PC-9 (cell line): ENCODE measurements at regions not wholly inside any gene's neighbourhood (a gene's known extent, or its start where the extent isn't known, plus 50 kb on each side); places are given as distances from the start of the nearest gene placed in this dataset.

Experiments used
- BruUV-seq: library from RNA; stranded (reverse); fragments of 400-500 nt; replicated peaks from 2 replicates; lab custom pipeline; 2021; lab: Mats Ljungman, UMichigan
- CTCF ChIA-PET: fragments of 300-600 bp; sonication (Branson Sonifier 250); formaldehyde crosslinking; loops from one replicate; lab custom pipeline; 2022; ENCODE audit warnings: antibody characterized with exemption; lab: Charles Lee
- POLR2A ChIA-PET: fragments of 300-600 bp; sonication (Branson Sonifier 250); formaldehyde crosslinking; loops from one replicate; lab custom pipeline; 2022; ENCODE audit warnings: antibody characterized with exemption; ENCODE audit not compliant: unreplicated experiment; lab: Charles Lee
- DNase-seq, 2 experiments: peaks; one replicate each; pipeline versions ENCODE4 v3.0.0 to v3.0.0-alpha.2; 2015 to 2022; ENCODE audit warnings: mixed read lengths in 1 of 2
- H2AFZ ChIP-seq: fragments of 200-600 bp; sonication (generic); 2 replicates; pipeline ENCODE4 v1.8.1; 2017; ENCODE audit warnings: antibody characterized with exemption
- H3F3A ChIP-seq: fragments of 200-600 bp; sonication (generic); 2 replicates; pipeline ENCODE4 v1.8.1; 2017; ENCODE audit warnings: antibody characterized with exemption, mild to moderate bottlenecking, low read depth; ENCODE audit not compliant: insufficient read depth
- H3K27ac ChIP-seq: fragments of 200-600 bp; sonication (generic); 2 replicates; pipeline ENCODE4 v1.6.1; 2016; ENCODE audit warnings: mixed run types
- H3K27me3 ChIP-seq: fragments of 200-600 bp; sonication (generic); 2 replicates; pipeline ENCODE4 v1.6.1; 2016; ENCODE audit warnings: low read depth, mixed run types; ENCODE audit not compliant: insufficient read depth
- H3K36me3 ChIP-seq: fragments of 200-600 bp; sonication (generic); 2 replicates; pipeline ENCODE4 v1.6.1; 2016; ENCODE audit warnings: low read depth, mixed run types
- H3K4me1 ChIP-seq: fragments of 200-600 bp; sonication (generic); replicated peaks from 2 replicates; pipeline ENCODE4 v1.6.1; 2016; ENCODE audit warnings: mixed run types; ENCODE audit not compliant: insufficient read depth
- H3K4me2 ChIP-seq: fragments of 200-600 bp; sonication (generic); 2 replicates; pipeline ENCODE4 v1.6.1; 2017; ENCODE audit warnings: mixed run types
- H3K4me3 ChIP-seq: fragments of 200-600 bp; sonication (generic); 2 replicates; pipeline ENCODE4 v1.6.1; 2016; ENCODE audit warnings: mixed run types
- H3K79me2 ChIP-seq: fragments of 200-600 bp; sonication (generic); 2 replicates; pipeline ENCODE4 v1.6.1; 2017; ENCODE audit warnings: low read depth, mixed run types
- H3K9me2 ChIP-seq: fragments of 200-600 bp; sonication (generic); 2 replicates; pipeline ENCODE4 v1.8.1; 2017; ENCODE audit warnings: mild to moderate bottlenecking; ENCODE audit not compliant: insufficient read depth
- H3K9me3 ChIP-seq: fragments of 200-600 bp; sonication (generic); 2 replicates; pipeline ENCODE4 v1.8.1; 2016; ENCODE audit warnings: low read depth; ENCODE audit not compliant: insufficient read depth
- H4K20me1 ChIP-seq: fragments of 200-600 bp; sonication (generic); 2 replicates; pipeline ENCODE4 v1.8.1; 2017; ENCODE audit not compliant: insufficient read depth
- CTCF ChIP-seq: fragments of 200-600 bp; sonication (generic); conservative IDR thresholded peaks from 2 replicates; pipeline ENCODE4 v1.6.1; 2017; ENCODE audit warnings: mixed run types, antibody characterized with exemption, mild to moderate bottlenecking, moderate library complexity
- EZH2 ChIP-seq: fragments of 200-600 bp; sonication (generic); IDR thresholded peaks from 2 replicates; pipeline ENCODE4 v1.8.0; 2017; ENCODE audit warnings: antibody characterized with exemption, low read depth
- intact Hi-C: fragments of 100-400 bp; cut with micrococcal nuclease; formaldehyde crosslinking; loops from one replicate; pipeline ENCODE4 v1.10.0; 2022; ENCODE audit not compliant: unreplicated experiment

- no peak overlapping the region for H2AFZ ChIP-seq
- no peaks in the 10 kb centered on the region for H3F3A ChIP-seq
- no peaks in the 10 kb centered on the region for H3K79me2 ChIP-seq
- DNase-seq, result no peak
- H3K4me3 ChIP-seq, result no peak overlapping the region
- H3K4me1 ChIP-seq, result no peaks in the 10 kb centered on the region
- TF ChIP-seq CTCF (no peak), EZH2 (no peak)
- intact Hi-C loops, result no loop called here
- no peak overlapping the region for H3K4me2 ChIP-seq
- H3K9me2 ChIP-seq, result no peaks in the 10 kb centered on the region
- H3K27ac ChIP-seq, result no peak overlapping the region
- H3K36me3 ChIP-seq, result no peaks in the 10 kb centered on the region
- ChIA-PET CTCF (no interaction called here), POLR2A (no interaction called here)
- H3K9me3 ChIP-seq, result no peaks in the 10 kb centered on the region
- no TSS peak for BruUV-seq
- no peaks in the 10 kb centered on the region for H3K27me3 ChIP-seq
- no peaks in the 10 kb centered on the region for H4K20me1 ChIP-seq
These were observed 1104.1 kb downstream of the CDH11 start for GRCh38 chr16:64017796-64018195.

GRCh38 chr16:64013856-64014255, 1108.0 kb downstream of the CDH11 start:
- no peak overlapping the region for H3K4me2 ChIP-seq
- H3K79me2 ChIP-seq, result no peaks in the 10 kb centered on the region
- H3K9me2 ChIP-seq, result no peaks in the 10 kb centered on the region
- no peaks in the 10 kb centered on the region for H3K36me3 ChIP-seq
- no TSS peak for BruUV-seq
- peaks cover 4% of the 10 kb centered on the region; the same call in 1 of the 2 replicates for H3K27me3 ChIP-seq
- CTCF ChIA-PET, result no interaction called here
- no peaks in the 10 kb centered on the region for H3K4me1 ChIP-seq
- no peaks in the 10 kb centered on the region for H4K20me1 ChIP-seq
- no peak overlapping the region for H3K27ac ChIP-seq
- TF ChIP-seq EZH2 (no peak), CTCF (no peak)
- POLR2A ChIA-PET, result no interaction called here
- no peak for DNase-seq
- no peak overlapping the region for H3K4me3 ChIP-seq
- intact Hi-C loops, result no loop called here
- H2AFZ ChIP-seq, result no peak overlapping the region
- H3K9me3 ChIP-seq, result no peaks in the 10 kb centered on the region
- no peaks in the 10 kb centered on the region for H3F3A ChIP-seq

GRCh38 chr16:64012166-64012565, 1109.7 kb downstream of the CDH11 start:
- no peaks in the 10 kb centered on the region for H3K4me1 ChIP-seq
- no peaks in the 10 kb centered on the region for H3F3A ChIP-seq
- H3K36me3 ChIP-seq, result no peaks in the 10 kb centered on the region
- H3K4me2 ChIP-seq, result no peak overlapping the region
- H3K27me3 ChIP-seq, result peaks cover 4% of the 10 kb centered on the region; the same call in 1 of the 2 replicates
- no peak overlapping the region for H3K4me3 ChIP-seq
- no peak overlapping the region for H2AFZ ChIP-seq
- ChIA-PET POLR2A (no interaction called here), CTCF (no interaction called here)
- no peak overlapping the region for H3K27ac ChIP-seq
- H4K20me1 ChIP-seq, result no peaks in the 10 kb centered on the region
- intact Hi-C loops, result no loop called here
- no peaks in the 10 kb centered on the region for H3K9me3 ChIP-seq
- DNase-seq, result no peak
- H3K9me2 ChIP-seq, result no peaks in the 10 kb centered on the region
- H3K79me2 ChIP-seq, result no peaks in the 10 kb centered on the region
- no TSS peak for BruUV-seq
- TF ChIP-seq CTCF, result no peak
- TF ChIP-seq EZH2, result no peak
